ENCODE measurements at regions not wholly inside any gene's neighbourhood (a gene's known extent, or its start where the extent isn't known, plus 50 kb on each side); places are given as distances from the start of the nearest gene placed in this dataset.

GRCh38 chr2:120415060-120415459 lies 69.1 kb downstream of the INHBB start:
- DNase-seq (ENCODE audit: low spot score in 2 of 2): no peak
- H3K27me3 ChIP-seq: no peaks in the 10 kb centered on the region
- H3K4me3 ChIP-seq: no peak overlapping the region
- H3K4me1 ChIP-seq: no peaks in the 10 kb centered on the region
- peaks cover 0 to 1% of the 10 kb centered on the region in 2 donors for H3K9me3 ChIP-seq
- no peaks in the 10 kb centered on the region for H3K36me3 ChIP-seq
- no peak overlapping the region for H3K27ac ChIP-seq
- TF ChIP-seq POLR2A (IDR thresholded peaks at IDR 0.05) (no peak), POLR2AphosphoS5 (IDR thresholded peaks at IDR 0.05) (no peak), CTCF (IDR thresholded peaks at IDR 0.05) (no peak)
- intact Hi-C loops (cut with DNase I; ENCODE audit: low total_unique reads): no loop called here

- H3K9me3 ChIP-seq: no peaks in the 10 kb centered on the region
- H3K27me3 ChIP-seq: no peaks in the 10 kb centered on the region
- no peaks in the 10 kb centered on the region for H3K36me3 ChIP-seq
- H3K27ac ChIP-seq: no peak overlapping the region
- H3K4me1 ChIP-seq: no peaks in the 10 kb centered on the region
- TF ChIP-seq POLR2A (IDR thresholded peaks at IDR 0.05) (no peak), CTCF (IDR thresholded peaks at IDR 0.05) (no peak), POLR2AphosphoS5 (IDR thresholded peaks at IDR 0.05) (no peak)
- intact Hi-C loops (cut with DNase I; ENCODE audit: low total_unique reads): no loop called here
- peak in 1 of 2 donors; percentile 10 for DNase-seq (ENCODE audit: low spot score in 2 of 2)
- no peak overlapping the region for H3K4me3 ChIP-seq
Observed at GRCh38 chr2:120415728-120416509, 70.0 kb downstream of the INHBB start.

DNA sequence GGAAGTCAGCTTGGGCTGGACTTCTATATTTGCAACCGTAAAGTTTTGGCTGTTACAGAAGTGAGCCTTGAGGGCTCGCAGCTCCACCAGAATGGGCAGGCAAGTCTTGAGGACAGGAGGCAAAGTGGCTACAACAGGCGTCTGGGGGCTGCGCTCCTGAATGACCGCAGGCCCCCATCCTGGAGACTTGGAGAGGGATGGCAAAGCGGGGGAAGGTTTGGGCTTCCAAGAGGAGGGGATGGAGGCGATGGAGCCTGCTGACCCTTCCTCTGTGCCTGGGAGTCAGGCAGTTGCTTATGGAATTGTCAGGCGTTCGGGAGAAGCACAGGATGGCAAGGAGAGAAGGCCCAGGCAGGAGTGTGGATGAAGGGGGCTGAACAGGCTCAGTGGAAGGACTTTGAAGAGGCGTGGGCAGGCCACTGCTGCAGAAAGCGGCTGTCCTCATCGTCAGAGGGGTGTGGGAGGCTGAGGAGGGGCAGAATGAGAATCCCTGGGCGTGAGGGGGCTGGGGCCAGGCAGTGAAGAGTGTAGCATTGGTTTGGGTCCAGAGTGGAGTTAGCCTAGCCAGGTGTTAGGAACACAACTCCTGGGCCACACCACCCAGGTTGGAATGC lies 72.3 kb downstream of the INHBB start:
- DNase-seq (ENCODE audit: low spot score in 2 of 2): peak; percentile 10 to 36
- no peak for TF ChIP-seq POLR2A (IDR thresholded peaks at IDR 0.05)
- TF ChIP-seq POLR2AphosphoS5 (IDR thresholded peaks at IDR 0.05): no peak
- no peak for TF ChIP-seq CTCF (IDR thresholded peaks at IDR 0.05)
- no peaks in the 10 kb centered on the region for H3K36me3 ChIP-seq
- H3K27ac ChIP-seq: no peak overlapping the region
- no peaks in the 10 kb centered on the region for H3K27me3 ChIP-seq
- no peak overlapping the region for H3K4me3 ChIP-seq
- no peaks in the 10 kb centered on the region for H3K9me3 ChIP-seq
- intact Hi-C loops (cut with DNase I; ENCODE audit: low total_unique reads): no loop called here
- H3K4me1 ChIP-seq: no peaks in the 10 kb centered on the region

DNA sequence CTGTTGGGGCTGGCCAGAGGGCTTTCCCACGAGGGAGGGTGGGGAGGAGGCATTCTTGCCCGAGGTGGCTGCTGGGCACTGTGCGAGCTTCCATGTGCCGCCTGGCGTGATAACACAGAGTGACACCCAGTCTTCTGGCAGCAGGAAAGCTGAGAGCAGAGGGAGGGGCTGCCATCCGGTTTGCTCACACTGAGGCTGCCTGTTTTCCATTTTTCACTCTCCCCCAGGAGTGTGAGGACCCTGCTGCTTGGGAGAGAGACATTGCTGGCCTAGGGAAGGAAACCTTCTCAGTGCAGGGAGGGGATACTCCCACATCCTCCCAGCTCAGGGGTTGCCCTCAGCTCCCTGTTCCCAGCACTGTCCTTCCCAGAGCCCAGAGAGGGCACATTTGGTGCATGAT lies 73.1 kb downstream of the INHBB start:
- DNase-seq (ENCODE audit: low spot score in 2 of 2): peak; percentile 13 to 49
- TF ChIP-seq POLR2AphosphoS5 (IDR thresholded peaks at IDR 0.05) (no peak), CTCF (IDR thresholded peaks at IDR 0.05) (no peak), POLR2A (IDR thresholded peaks at IDR 0.05) (no peak)
- no peak overlapping the region for H3K4me3 ChIP-seq
- no peaks in the 10 kb centered on the region for H3K4me1 ChIP-seq
- intact Hi-C loops (cut with DNase I; ENCODE audit: low total_unique reads): no loop called here
- H3K27me3 ChIP-seq: no peaks in the 10 kb centered on the region
- H3K9me3 ChIP-seq: no peaks in the 10 kb centered on the region
- H3K27ac ChIP-seq: no peak overlapping the region
- no peaks in the 10 kb centered on the region for H3K36me3 ChIP-seq

DNA sequence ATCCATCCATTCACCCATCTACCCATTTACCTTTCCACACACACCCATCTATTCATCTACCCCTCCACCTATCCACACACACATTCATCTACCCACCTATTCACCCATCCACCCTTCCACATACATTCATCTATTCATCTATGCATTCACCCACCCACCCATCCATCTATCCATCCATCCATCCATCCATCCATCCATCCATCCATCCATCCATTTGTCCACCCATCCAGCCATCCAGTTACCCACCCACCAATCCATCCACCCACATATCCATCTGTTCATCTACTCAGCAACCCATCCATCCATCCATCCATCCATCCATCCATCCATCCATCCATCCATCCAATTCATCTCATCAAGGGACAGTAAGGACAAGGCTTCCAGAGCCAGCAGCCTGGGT lies 74.0 kb downstream of the INHBB start:
- intact Hi-C loops (cut with DNase I; ENCODE audit: low total_unique reads): no loop called here
- no peaks in the 10 kb centered on the region for H3K4me1 ChIP-seq
- no peaks in the 10 kb centered on the region for H3K9me3 ChIP-seq
- H3K36me3 ChIP-seq: no peaks in the 10 kb centered on the region
- H3K27ac ChIP-seq: no peak overlapping the region
- H3K27me3 ChIP-seq: no peaks in the 10 kb centered on the region
- no peak for TF ChIP-seq POLR2AphosphoS5 (IDR thresholded peaks at IDR 0.05)
- no peak for TF ChIP-seq CTCF (IDR thresholded peaks at IDR 0.05)
- no peak for TF ChIP-seq POLR2A (IDR thresholded peaks at IDR 0.05)
- no peak overlapping the region for H3K4me3 ChIP-seq
- peak in 1 of 2 donors; percentile 2 for DNase-seq (ENCODE audit: low spot score in 2 of 2)
